HFFc6 (cell line): ENCODE measurements at regions not wholly inside any gene's neighbourhood (a gene's known extent, or its start where the extent isn't known, plus 50 kb on each side); places are given as distances from the start of the nearest gene placed in this dataset.

Experiments used
- DNase-seq: peaks from one replicate; pipeline ENCODE4 v3.0.0-alpha.2; 2018
- H3K27ac Mint-ChIP-seq: 2 replicates; pipeline ENCODE4 v1.8.0; 2020; ENCODE audit warnings: mild to moderate bottlenecking, mixed read lengths
- H3K27me3 Mint-ChIP-seq: 2 replicates; pipeline ENCODE4 v1.8.0; 2021; ENCODE audit warnings: mild to moderate bottlenecking, moderate library complexity, mixed read lengths; ENCODE audit not compliant: insufficient read depth
- H3K36me3 Mint-ChIP-seq: 2 replicates; pipeline ENCODE4 v1.8.0; 2021; ENCODE audit warnings: low read depth, mixed read lengths
- H3K4me1 Mint-ChIP-seq: 2 replicates; pipeline ENCODE4 v1.8.0; 2020; ENCODE audit warnings: low read depth, mixed read lengths
- H3K4me3 Mint-ChIP-seq: 2 replicates; pipeline ENCODE4 v1.8.0; 2020; ENCODE audit warnings: mild to moderate bottlenecking, moderate library complexity, mixed read lengths
- H3K9me3 Mint-ChIP-seq: 2 replicates; pipeline ENCODE4 v1.8.0; 2020; ENCODE audit warnings: mild to moderate bottlenecking, mixed read lengths
- TF ChIP-seq, protein P1 (sequence below): fragments of 200-600 bp; sonication (generic); IDR thresholded peaks from 2 replicates; pipeline ENCODE4 v1.5.0; 2021; ENCODE audit warnings: antibody characterized with exemption, mild to moderate bottlenecking

DNA sequence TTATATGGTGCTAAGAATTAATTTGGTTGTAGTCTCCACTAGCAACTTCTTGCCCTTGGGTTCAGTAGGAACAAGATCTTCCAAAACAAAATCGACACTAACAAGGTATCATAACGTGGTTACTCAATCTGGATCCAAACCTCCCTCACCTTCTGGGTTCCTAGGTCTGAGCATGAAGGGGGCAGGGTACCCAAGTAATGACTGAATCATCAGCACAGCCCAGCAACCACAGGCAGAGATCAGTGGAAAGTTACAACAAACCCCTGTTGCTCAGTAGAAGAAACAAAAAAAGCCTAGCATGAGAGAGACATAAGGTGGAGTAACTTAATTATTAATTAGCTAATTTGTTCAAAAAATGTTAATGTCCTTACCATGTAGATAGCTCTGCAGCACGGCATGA lies 221.4 kb downstream of the BLID start:
- TF ChIP-seq, protein P1, sequence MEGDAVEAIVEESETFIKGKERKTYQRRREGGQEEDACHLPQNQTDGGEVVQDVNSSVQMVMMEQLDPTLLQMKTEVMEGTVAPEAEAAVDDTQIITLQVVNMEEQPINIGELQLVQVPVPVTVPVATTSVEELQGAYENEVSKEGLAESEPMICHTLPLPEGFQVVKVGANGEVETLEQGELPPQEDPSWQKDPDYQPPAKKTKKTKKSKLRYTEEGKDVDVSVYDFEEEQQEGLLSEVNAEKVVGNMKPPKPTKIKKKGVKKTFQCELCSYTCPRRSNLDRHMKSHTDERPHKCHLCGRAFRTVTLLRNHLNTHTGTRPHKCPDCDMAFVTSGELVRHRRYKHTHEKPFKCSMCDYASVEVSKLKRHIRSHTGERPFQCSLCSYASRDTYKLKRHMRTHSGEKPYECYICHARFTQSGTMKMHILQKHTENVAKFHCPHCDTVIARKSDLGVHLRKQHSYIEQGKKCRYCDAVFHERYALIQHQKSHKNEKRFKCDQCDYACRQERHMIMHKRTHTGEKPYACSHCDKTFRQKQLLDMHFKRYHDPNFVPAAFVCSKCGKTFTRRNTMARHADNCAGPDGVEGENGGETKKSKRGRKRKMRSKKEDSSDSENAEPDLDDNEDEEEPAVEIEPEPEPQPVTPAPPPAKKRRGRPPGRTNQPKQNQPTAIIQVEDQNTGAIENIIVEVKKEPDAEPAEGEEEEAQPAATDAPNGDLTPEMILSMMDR = no peak
- Mint-ChIP-seq H3K4me3 (peak overlapping the region; percentile 34), H3K4me1 (peaks cover 86% of the 10 kb centered on the region), H3K9me3 (no peaks in the 10 kb centered on the region; the same call in 1 of the 2 replicates), H3K36me3 (peaks cover 8% of the 10 kb centered on the region; the same call in 1 of the 2 replicates), H3K27me3 (peaks cover 1% of the 10 kb centered on the region), H3K27ac (peak overlapping the region; percentile 80)
- DNase-seq = peak; percentile 42

GRCh38 chr11:121892863-121893262 lies 223.2 kb downstream of the BLID start:
- H3K4me1 Mint-ChIP-seq = peaks cover 89% of the 10 kb centered on the region
- TF ChIP-seq, protein P1 = no peak
- no peak for DNase-seq
- no peak overlapping the region for H3K4me3 Mint-ChIP-seq
- peaks cover 1% of the 10 kb centered on the region for H3K27me3 Mint-ChIP-seq
- H3K27ac Mint-ChIP-seq = peak overlapping the region; percentile 72
- no peaks in the 10 kb centered on the region; the same call in 1 of the 2 replicates for H3K9me3 Mint-ChIP-seq
- peaks cover 8% of the 10 kb centered on the region; the same call in 1 of the 2 replicates for H3K36me3 Mint-ChIP-seq

DNA sequence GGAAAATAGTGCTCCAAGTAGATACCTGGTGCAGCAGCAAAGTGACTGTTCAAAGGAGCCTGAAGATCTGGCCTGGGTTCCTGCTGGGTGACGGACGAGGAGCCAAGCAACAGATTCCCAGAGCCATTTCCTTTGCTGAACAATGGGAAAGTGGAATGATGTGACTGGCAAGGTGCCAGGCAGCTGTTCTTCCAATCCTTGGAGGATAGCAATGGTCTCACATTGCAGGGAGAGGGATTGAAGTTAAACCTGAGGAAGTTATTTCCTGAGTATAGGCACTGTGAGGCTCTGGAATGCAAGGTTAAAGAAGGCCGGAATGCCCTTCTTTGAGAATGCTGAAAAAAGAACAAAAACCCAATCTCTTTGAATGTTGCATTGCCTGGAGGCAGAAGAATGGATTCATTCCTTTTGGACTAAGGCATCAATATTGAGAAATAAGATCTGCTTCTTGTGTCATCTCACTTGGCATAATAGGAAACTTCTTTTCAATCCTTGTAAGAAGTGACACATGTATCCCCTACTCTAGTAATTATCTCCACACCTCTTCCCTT lies 223.8 kb downstream of the BLID start:
- TF ChIP-seq, protein P1 = no peak
- peak overlapping the region; percentile 72 for H3K27ac Mint-ChIP-seq
- peak; percentile 80 for DNase-seq
- peaks cover 82% of the 10 kb centered on the region for H3K4me1 Mint-ChIP-seq
- H3K36me3 Mint-ChIP-seq = peaks cover 8% of the 10 kb centered on the region; the same call in 1 of the 2 replicates
- peaks cover 1% of the 10 kb centered on the region for H3K27me3 Mint-ChIP-seq
- no peaks in the 10 kb centered on the region; the same call in 1 of the 2 replicates for H3K9me3 Mint-ChIP-seq
- peak overlapping the region; percentile 38 for H3K4me3 Mint-ChIP-seq

- H3K27ac Mint-ChIP-seq = peak overlapping the region; percentile 92
- no peaks in the 10 kb centered on the region; the same call in 1 of the 2 replicates for H3K9me3 Mint-ChIP-seq
- H3K36me3 Mint-ChIP-seq = peaks cover 8% of the 10 kb centered on the region; the same call in 1 of the 2 replicates
- H3K4me1 Mint-ChIP-seq = peaks cover 78% of the 10 kb centered on the region
- DNase-seq = no peak
- no peak overlapping the region for H3K4me3 Mint-ChIP-seq
- peaks cover 1% of the 10 kb centered on the region for H3K27me3 Mint-ChIP-seq
- TF ChIP-seq, protein P1 = no peak
These were observed 225.0 kb downstream of the BLID start for GRCh38 chr11:121890946-121891515.

GRCh38 chr11:121890377-121890776 lies 225.6 kb downstream of the BLID start:
- peak; percentile 81 for DNase-seq
- no peaks in the 10 kb centered on the region for H3K9me3 Mint-ChIP-seq
- H3K4me1 Mint-ChIP-seq = peaks cover 78% of the 10 kb centered on the region
- TF ChIP-seq, protein P1 = no peak
- H3K27me3 Mint-ChIP-seq = peaks cover 1% of the 10 kb centered on the region
- H3K4me3 Mint-ChIP-seq = peak overlapping the region; percentile 42; the same call in 1 of the 2 replicates
- peaks cover 8% of the 10 kb centered on the region; the same call in 1 of the 2 replicates for H3K36me3 Mint-ChIP-seq
- H3K27ac Mint-ChIP-seq = peak overlapping the region; percentile 92
